ENCODE measurements at regions not wholly inside any gene's neighbourhood (a gene's known extent, or its start where the extent isn't known, plus 50 kb on each side); places are given as distances from the start of the nearest gene placed in this dataset.
"Not testable (repeated sequence)": the region's sequence is repeated elsewhere in the genome, so short reads cannot be mapped to it uniquely, and the experiment has no call there.

- no peak for DNase-seq
Observed at GRCh38 chr2:237196866-237197618, 111.4 kb downstream of the COPS8 start.

- no peak for DNase-seq
Observed at GRCh38 chr2:237198164-237198855, 112.6 kb downstream of the COPS8 start.

- no peak for DNase-seq
Observed at GRCh38 chr2:237199082-237199481, 113.4 kb downstream of the COPS8 start.

GRCh38 chr2:237199577-237199976 lies 113.9 kb downstream of the COPS8 start:
- no peak for DNase-seq

GRCh38 chr2:237200462-237200861 lies 114.8 kb downstream of the COPS8 start:
- no peak for DNase-seq

GRCh38 chr2:237201461-237202287 lies 116.0 kb downstream of the COPS8 start:
- DNase-seq, result no peak

GRCh38 chr2:237202288-237203030 lies 116.8 kb downstream of the COPS8 start:
- DNase-seq, result no peak

- DNase-seq, result no peak
Observed at GRCh38 chr2:237205043-237205541, 119.4 kb downstream of the COPS8 start.

GRCh38 chr2:237205561-237205971 lies 119.9 kb downstream of the COPS8 start:
- no peak for DNase-seq

- no peak for DNase-seq
Observed at GRCh38 chr2:237207646-237208045, 122.0 kb downstream of the COPS8 start.

GRCh38 chr2:237208373-237209260 lies 122.9 kb downstream of the COPS8 start:
- DNase-seq, result no peak

- DNase-seq, result no peak
Observed at GRCh38 chr2:237209885-237210284, 124.2 kb downstream of the COPS8 start.

GRCh38 chr2:237210297-237210696 lies 124.6 kb downstream of the COPS8 start:
- DNase-seq, result no peak

- no peak for DNase-seq
Observed at GRCh38 chr2:237210763-237211162, 125.1 kb downstream of the COPS8 start.

GRCh38 chr2:237212356-237213279 lies 126.9 kb downstream of the COPS8 start:
- DNase-seq, result not testable (repeated sequence)

GRCh38 chr2:237213315-237214022 lies 127.8 kb downstream of the COPS8 start:
- no peak for DNase-seq

- DNase-seq, result no peak
Observed at GRCh38 chr2:237214030-237214675, 128.5 kb downstream of the COPS8 start.

GRCh38 chr2:237214963-237215362 lies 129.3 kb downstream of the COPS8 start:
- DNase-seq, result no peak

GRCh38 chr2:237217995-237218616 lies 132.4 kb downstream of the COPS8 start:
- DNase-seq, result no peak
